Neutrophil (primary cell): ENCODE measurements at regions not wholly inside any gene's neighbourhood (a gene's known extent, or its start where the extent isn't known, plus 50 kb on each side); places are given as distances from the start of the nearest gene placed in this dataset.

Experiments
- H3K27ac ChIP-seq: fragments of 200-600 bp; sonication (generic); 2 replicates; pipeline ENCODE4 v1.5.1; 2016; ENCODE audit warnings: mild to moderate bottlenecking, moderate library complexity
- H3K27me3 ChIP-seq: fragments of 200-600 bp; sonication (generic); 2 replicates; pipeline ENCODE4 v1.6.0; 2016; ENCODE audit warnings: mild to moderate bottlenecking
- H3K36me3 ChIP-seq: fragments of 200-600 bp; sonication (generic); 2 replicates; pipeline ENCODE4 v1.5.1; 2017
- H3K4me1 ChIP-seq, 2 experiments: fragments of 200-600 bp in 1 of 2; sonication (generic) in 1 of 2; 1 replicate in 1 of 2; 2 replicates in 1 of 2; pipeline versions ENCODE4 v1.5.1 to v1.6.1; 2013 to 2016; ENCODE audit warnings: low read depth in 1 of 2, low read length in 1 of 2, mild to moderate bottlenecking in 1 of 2, moderate library complexity in 1 of 2; ENCODE audit not compliant: control insufficient read depth in 1 of 2, insufficient read depth in 1 of 2
- H3K4me3 ChIP-seq, 2 experiments: fragments of 200-600 bp in 1 of 2; sonication (generic) in 1 of 2; 1 replicate in 1 of 2; 2 replicates in 1 of 2; pipeline ENCODE4 v1.5.1; 2013 to 2016; ENCODE audit warnings: low read depth in 1 of 2, low read length in 1 of 2, mild to moderate bottlenecking in 1 of 2, moderate library complexity in 1 of 2
- H3K9me3 ChIP-seq: fragments of 200-600 bp; sonication (generic); 2 replicates; pipeline ENCODE4 v1.5.1; 2016
- CTCF ChIP-seq: fragments of 200-600 bp; sonication (generic); IDR thresholded peaks from 2 replicates; pipeline ENCODE4 v1.5.1; 2016; ENCODE audit warnings: antibody characterized with exemption

DNA sequence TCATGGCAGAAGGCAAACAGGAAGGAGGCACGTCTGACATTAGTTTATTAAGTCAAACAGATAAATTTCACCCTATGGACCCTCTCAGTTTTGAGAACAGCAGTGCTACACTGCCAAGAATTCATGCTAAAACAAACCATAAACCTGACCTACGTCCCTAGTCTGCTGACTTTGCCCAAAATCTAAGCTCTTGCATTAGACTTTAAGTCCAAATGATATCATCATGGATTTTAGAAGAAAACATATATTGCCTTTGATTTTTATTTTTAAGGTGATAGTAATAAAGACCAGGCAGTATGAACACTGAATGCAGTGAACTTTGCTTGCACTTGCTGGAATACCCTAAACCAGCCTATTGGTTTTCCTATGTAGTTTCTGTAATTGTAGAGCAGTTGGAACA is 79.6 kb upstream of the GADL1 start:
- Histone ChIP-seq H3K36me3 (no peaks in the 10 kb centered on the region), H3K9me3 (no peaks in the 10 kb centered on the region), H3K4me3 (no peak overlapping the region), H3K27me3 (no peaks in the 10 kb centered on the region), H3K27ac (no peak overlapping the region), H3K4me1 (peaks cover 0 to 4% of the 10 kb centered on the region in 2 experiments)
- TF ChIP-seq CTCF, result no peak

- no peaks in the 10 kb centered on the region for H3K27me3 ChIP-seq
- no peak for TF ChIP-seq CTCF
Observed at GRCh38 chr3:30977592-30977991, 83.1 kb upstream of the GADL1 start.

GRCh38 chr3:30980993-30981392 is 86.5 kb upstream of the GADL1 start:
- H3K4me3 ChIP-seq, result no peak overlapping the region
- no peak for TF ChIP-seq CTCF
- H3K27me3 ChIP-seq, result no peaks in the 10 kb centered on the region
- no peaks in the 10 kb centered on the region for H3K36me3 ChIP-seq
- H3K4me1 ChIP-seq, result no peaks in the 10 kb centered on the region
- no peak overlapping the region for H3K27ac ChIP-seq
- no peaks in the 10 kb centered on the region for H3K9me3 ChIP-seq

More at GRCh38 chr3:30977592-30977991, 83.1 kb upstream of the GADL1 start:
- Histone ChIP-seq H3K36me3 (no peaks in the 10 kb centered on the region), H3K4me1 (no peaks in the 10 kb centered on the region), H3K27ac (no peak overlapping the region), H3K4me3 (no peak overlapping the region), H3K9me3 (no peaks in the 10 kb centered on the region)

GRCh38 chr3:30982416-30983075 is 88.1 kb upstream of the GADL1 start:
- Histone ChIP-seq H3K27me3 (no peaks in the 10 kb centered on the region), H3K9me3 (no peaks in the 10 kb centered on the region), H3K4me1 (no peaks in the 10 kb centered on the region), H3K27ac (no peak overlapping the region), H3K36me3 (no peaks in the 10 kb centered on the region), H3K4me3 (no peak overlapping the region)
- TF ChIP-seq CTCF, result no peak

DNA sequence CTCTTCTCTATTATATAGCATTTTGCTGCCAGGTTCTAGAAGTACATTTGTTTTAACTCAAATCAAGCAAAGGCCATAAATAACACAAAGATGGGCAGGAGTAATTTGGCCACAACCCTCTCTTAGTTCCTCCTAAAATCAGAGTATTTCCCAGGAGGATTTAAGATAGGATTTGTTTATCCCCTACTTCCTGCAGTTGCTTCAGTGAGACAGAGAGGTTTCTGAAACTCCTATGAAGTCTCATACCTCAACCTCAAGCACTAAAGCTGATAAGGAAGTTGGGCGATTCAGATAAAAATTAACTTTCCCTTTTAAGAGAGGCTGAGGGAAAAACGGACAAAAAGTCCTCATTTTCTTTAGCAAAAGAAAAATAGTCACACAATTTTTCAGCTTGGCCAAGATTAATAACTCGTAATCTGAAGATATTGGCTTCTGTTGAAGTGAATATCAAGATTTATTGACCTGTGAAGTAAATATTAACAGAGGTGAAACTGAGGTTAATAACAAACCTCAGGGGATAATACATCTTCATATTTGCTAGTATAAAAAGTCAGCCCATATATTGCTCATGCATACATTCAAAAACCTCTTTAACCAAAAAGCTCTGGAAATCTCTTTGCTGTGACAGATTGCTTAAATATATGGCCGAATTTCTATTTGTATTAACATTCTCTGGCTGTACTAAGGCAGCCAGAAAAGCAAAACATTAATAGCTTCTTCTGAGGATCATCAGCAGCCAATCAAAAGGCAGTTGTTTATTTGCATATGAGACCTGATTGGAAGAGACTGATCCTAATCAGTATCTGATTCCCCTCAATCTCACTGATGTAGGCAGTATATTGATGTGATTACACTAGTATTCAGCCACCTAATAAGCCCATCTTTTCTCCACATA is 90.6 kb upstream of the GADL1 start:
- no peak for TF ChIP-seq CTCF
- no peaks in the 10 kb centered on the region for H3K27me3 ChIP-seq
- no peaks in the 10 kb centered on the region for H3K36me3 ChIP-seq
- no peaks in the 10 kb centered on the region for H3K4me1 ChIP-seq
- no peak overlapping the region for H3K4me3 ChIP-seq
- no peak overlapping the region for H3K27ac ChIP-seq
- H3K9me3 ChIP-seq, result no peaks in the 10 kb centered on the region
